ENCODE measurements at regions not wholly inside any gene's neighbourhood (a gene's known extent, or its start where the extent isn't known, plus 50 kb on each side); places are given as distances from the start of the nearest gene placed in this dataset.

DNA sequence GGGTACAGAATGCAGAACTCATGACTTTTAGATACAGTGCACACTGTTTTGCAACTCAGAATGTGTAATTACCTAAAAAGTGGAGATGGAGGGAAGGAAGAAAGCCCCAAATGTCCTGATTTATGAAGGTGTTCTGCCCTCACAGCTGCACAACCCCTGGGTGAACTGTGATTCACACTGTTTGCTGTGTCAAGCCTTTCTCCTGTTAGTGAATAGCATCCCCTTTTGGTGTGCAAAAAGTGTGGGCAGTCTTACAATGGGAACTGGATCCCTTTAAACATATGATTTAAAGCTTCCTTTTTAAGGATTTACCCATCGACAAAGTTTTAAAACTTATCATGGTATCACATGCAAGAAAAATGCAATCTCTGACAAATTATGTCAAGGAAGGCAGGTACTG is 633.4 kb upstream of the EPHA7 start:
- TF ChIP-seq, protein P1, sequence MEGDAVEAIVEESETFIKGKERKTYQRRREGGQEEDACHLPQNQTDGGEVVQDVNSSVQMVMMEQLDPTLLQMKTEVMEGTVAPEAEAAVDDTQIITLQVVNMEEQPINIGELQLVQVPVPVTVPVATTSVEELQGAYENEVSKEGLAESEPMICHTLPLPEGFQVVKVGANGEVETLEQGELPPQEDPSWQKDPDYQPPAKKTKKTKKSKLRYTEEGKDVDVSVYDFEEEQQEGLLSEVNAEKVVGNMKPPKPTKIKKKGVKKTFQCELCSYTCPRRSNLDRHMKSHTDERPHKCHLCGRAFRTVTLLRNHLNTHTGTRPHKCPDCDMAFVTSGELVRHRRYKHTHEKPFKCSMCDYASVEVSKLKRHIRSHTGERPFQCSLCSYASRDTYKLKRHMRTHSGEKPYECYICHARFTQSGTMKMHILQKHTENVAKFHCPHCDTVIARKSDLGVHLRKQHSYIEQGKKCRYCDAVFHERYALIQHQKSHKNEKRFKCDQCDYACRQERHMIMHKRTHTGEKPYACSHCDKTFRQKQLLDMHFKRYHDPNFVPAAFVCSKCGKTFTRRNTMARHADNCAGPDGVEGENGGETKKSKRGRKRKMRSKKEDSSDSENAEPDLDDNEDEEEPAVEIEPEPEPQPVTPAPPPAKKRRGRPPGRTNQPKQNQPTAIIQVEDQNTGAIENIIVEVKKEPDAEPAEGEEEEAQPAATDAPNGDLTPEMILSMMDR (IDR thresholded peaks at IDR 0.05; ENCODE audit: low read depth, low read length), result peak; percentile 47
- TF ChIP-seq EZH2phosphoT487 (IDR thresholded peaks at IDR 0.05; ENCODE audit: low read depth), result no peak

Measured in OCI-LY3 (cell line).